ENCODE measurements at regions not wholly inside any gene's neighbourhood (a gene's known extent, or its start where the extent isn't known, plus 50 kb on each side); places are given as distances from the start of the nearest gene placed in this dataset.

GRCh38 chr2:220966636-220967035, 605.5 kb downstream of the EPHA4 start:
- Histone ChIP-seq H3K27me3 (no peaks in the 10 kb centered on the region), H3K27ac (no peak overlapping the region), H3K4me1 (no peaks in the 10 kb centered on the region), H3K9me3 (no peaks in the 10 kb centered on the region), H3K36me3 (no peaks in the 10 kb centered on the region), H3K4me3 (no peak overlapping the region)
- WGBS, 2 donors, result 52 to 57% methylated on average over 3 of the region's 3 CpGs
- TF ChIP-seq EP300 (IDR thresholded peaks at IDR 0.05), result no peak
- no peak for DNase-seq (ENCODE audit: low spot score in 2 of 2)

GRCh38 chr2:220969348-220969747, 602.8 kb downstream of the EPHA4 start:
- Histone ChIP-seq H3K4me1 (no peaks in the 10 kb centered on the region), H3K36me3 (no peaks in the 10 kb centered on the region), H3K9me3 (no peaks in the 10 kb centered on the region), H3K27me3 (no peaks in the 10 kb centered on the region), H3K27ac (no peak overlapping the region), H3K4me3 (no peak overlapping the region)
- 91 to 92% methylated on average over 3 of the region's 3 CpGs for WGBS, 2 donors
- DNase-seq (ENCODE audit: low spot score in 2 of 2), result no peak
- TF ChIP-seq CTCF (IDR thresholded peaks at IDR 0.05), result no peak
- no peak for TF ChIP-seq POLR2A (IDR thresholded peaks at IDR 0.05)
- no peak for TF ChIP-seq EP300 (IDR thresholded peaks at IDR 0.05)

GRCh38 chr2:220980966-220981675, 591.0 kb downstream of the EPHA4 start:
- peaks cover 0 to 4% of the 10 kb centered on the region in 2 donors for H3K27me3 ChIP-seq
- H3K36me3 ChIP-seq, result no peaks in the 10 kb centered on the region
- no peak overlapping the region for H3K27ac ChIP-seq
- DNase-seq (ENCODE audit: low spot score in 2 of 2), result no peak
- WGBS, 2 donors, result 64 to 71% methylated on average over 4 of the region's 4 CpGs
- TF ChIP-seq POLR2A (IDR thresholded peaks at IDR 0.05) (no peak), EP300 (IDR thresholded peaks at IDR 0.05) (no peak), CTCF (IDR thresholded peaks at IDR 0.05) (no peak)
- no peaks in the 10 kb centered on the region for H3K4me1 ChIP-seq
- peaks cover 0 to 15% (median 0%) of the 10 kb centered on the region in 4 donors for H3K9me3 ChIP-seq
- H3K4me3 ChIP-seq, result no peak overlapping the region

- H3K27ac ChIP-seq, result no peak overlapping the region
- peaks cover 0 to 15% (median 0%) of the 10 kb centered on the region in 4 donors for H3K9me3 ChIP-seq
- no peaks in the 10 kb centered on the region for H3K4me1 ChIP-seq
- H3K27me3 ChIP-seq, result peaks cover 0 to 4% of the 10 kb centered on the region in 2 donors
- no peak for TF ChIP-seq CTCF (IDR thresholded peaks at IDR 0.05)
- TF ChIP-seq EP300 (IDR thresholded peaks at IDR 0.05), result no peak
- TF ChIP-seq POLR2A (IDR thresholded peaks at IDR 0.05), result no peak
- DNase-seq (ENCODE audit: low spot score in 2 of 2), result no peak
- 85 to 86% methylated on average over 6 of the region's 6 CpGs for WGBS, 2 donors
- H3K36me3 ChIP-seq, result no peaks in the 10 kb centered on the region
- H3K4me3 ChIP-seq, result no peak overlapping the region
Observed at GRCh38 chr2:220981926-220982325, 590.2 kb downstream of the EPHA4 start.

GRCh38 chr2:220985561-220985960, 586.5 kb downstream of the EPHA4 start:
- no peak for TF ChIP-seq POLR2A (IDR thresholded peaks at IDR 0.05)
- no peak for TF ChIP-seq CTCF (IDR thresholded peaks at IDR 0.05)
- no peak for TF ChIP-seq EP300 (IDR thresholded peaks at IDR 0.05)
- 89 to 94% methylated on average over 4 of the region's 4 CpGs for WGBS, 2 donors
- no peak for DNase-seq (ENCODE audit: low spot score in 2 of 2)
- H3K36me3 ChIP-seq, result no peaks in the 10 kb centered on the region
- H3K27me3 ChIP-seq, result peaks cover 0 to 4% of the 10 kb centered on the region in 2 donors
- H3K27ac ChIP-seq, result no peak overlapping the region
- H3K4me3 ChIP-seq, result no peak overlapping the region
- no peaks in the 10 kb centered on the region for H3K4me1 ChIP-seq
- H3K9me3 ChIP-seq, result peaks cover 0 to 1% (median 0%) of the 10 kb centered on the region in 4 donors
